ENCODE measurements at regions not wholly inside any gene's neighbourhood (a gene's known extent, or its start where the extent isn't known, plus 50 kb on each side); places are given as distances from the start of the nearest gene placed in this dataset.
"Not testable (repeated sequence)": the region's sequence is repeated elsewhere in the genome, so short reads cannot be mapped to it uniquely, and the experiment has no call there.

- DNase-seq (ENCODE audit: low read depth in 4 of 4, low spot score in 3 of 4), result not testable (repeated sequence)
These were observed 136.3 kb upstream of the ZNF618 start for GRCh38 chr9:113739605-113740507.

DNA sequence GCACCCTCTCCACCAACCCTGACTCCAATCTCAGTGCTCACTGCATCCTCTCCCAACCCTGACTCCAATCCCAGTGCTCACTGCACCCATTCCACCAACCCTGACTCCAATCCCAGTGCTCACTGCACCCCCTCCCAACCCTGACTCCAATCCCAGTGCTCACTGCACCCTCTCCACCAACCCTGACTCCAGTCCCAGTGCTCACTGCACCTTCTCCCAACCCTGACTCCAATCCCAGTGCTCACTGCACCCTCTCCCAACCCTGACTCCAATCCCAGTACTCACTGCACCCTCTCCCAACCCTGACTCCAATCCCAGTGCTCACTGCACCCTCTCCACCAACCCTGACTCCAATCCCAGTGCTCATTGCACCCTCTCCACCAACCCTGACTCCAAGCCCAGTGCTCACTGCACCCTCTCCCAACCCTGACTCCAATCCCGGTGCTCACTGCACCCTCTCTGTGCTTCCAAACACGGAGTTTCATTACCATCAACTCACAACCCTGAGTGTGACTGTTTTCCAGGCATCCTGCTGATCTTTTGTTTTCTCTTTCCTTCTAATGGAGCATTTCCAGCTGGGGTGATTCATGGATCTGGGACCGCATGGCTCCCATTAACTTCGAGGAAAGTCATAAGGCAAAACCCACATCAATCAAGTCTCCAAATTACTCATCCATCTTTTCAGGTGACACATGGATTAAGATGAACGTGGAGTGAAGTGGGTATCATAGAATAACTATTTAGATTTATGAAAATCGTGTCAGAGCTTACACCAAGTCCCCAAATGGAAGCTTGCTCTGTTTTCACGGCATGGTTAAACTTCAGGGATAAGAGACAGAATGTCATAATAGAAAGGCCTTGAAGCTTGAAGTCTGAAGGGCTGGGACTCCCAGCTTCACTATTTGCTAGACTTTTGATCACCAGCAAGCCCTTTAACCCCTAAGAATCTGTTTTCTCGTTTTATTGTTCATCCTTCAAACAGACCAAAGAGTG lies 135.3 kb upstream of the ZNF618 start:
- not testable (repeated sequence) for DNase-seq (ENCODE audit: low read depth in 4 of 4, low spot score in 3 of 4)

DNA sequence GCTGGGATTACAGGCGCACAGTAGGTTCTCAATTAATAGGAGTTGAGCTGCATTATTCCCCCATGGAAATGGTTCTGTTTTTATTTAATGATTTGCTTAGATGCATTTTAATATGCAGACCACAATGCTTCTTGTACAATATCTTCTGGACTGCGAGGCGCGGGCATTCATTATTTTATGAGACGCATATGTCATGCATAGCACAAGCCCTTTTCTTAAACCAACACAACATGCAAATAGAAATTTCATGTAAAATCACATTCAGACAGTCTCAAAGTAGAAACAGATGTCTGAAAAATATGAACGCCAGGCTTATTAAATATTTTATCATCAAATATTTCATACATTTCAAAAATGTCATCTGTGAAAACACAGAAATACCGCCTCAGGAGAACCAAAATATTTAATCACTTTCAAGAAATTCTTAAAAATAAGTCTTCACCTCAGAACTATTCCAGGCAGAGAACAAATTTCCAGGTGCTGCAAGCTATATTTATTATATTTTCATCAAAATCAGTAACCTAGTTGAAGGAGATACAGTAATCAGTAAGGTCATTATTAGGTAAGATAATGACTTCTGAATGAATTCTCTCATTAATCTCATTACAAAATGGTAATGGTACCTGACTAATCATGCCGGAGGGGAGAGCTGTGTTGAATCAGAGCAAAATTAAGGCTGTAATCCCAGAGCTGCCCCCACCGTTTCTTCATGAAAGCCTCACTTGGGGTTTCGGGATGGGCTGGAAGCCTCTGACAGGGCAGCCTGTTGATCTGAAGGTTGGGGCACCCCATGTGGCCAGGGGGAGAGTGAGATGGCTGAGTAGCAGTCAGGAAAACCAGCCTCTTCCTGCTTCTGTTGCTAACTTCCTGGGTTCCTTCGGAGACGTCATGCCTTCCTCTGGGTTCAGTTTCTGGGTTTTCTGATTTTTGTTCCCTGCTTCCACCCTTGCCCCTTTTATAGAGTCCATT lies 133.9 kb upstream of the ZNF618 start:
- no peak for DNase-seq (ENCODE audit: low read depth in 4 of 4, low spot score in 3 of 4)

DNA sequence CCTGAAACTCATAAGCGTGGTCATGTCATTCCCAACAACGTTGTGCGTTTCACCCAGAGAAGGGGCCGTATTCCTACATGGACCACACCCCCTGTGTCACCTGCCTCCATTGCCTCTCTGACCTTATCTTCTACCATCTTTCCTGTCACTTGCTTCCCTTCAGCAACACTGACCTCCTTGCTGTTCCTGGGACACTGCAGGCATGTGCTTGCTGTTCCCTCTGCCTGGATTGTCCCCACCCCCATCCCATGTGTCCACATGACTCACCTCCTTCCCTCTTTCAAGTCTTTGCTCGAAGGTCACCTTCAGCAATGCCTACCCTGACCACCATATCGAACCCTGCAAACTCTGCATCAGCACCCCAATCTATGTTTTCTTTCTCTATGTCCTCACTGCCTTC lies 133.2 kb upstream of the ZNF618 start:
- no peak for DNase-seq (ENCODE audit: low read depth in 4 of 4, low spot score in 3 of 4)

DNA sequence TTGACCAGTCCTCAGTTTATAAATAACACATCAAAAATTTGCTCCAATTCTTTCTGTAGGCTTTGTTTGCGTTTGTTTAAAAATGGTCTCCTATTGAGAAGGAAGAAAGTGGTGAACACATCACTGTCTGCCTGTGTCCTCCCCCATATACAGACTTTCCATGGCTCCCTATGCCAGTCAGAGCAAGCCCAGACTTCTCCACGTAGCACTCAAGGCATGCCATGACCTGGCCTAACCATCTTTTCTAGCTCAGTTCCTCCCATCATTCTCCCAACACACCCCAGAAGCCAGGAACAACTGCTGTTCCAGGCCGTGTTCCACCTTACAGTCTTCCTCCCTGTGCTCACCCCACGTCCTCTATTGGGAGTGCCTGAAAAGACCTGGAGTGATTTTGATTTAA lies 129.6 kb upstream of the ZNF618 start:
- no peak for DNase-seq (ENCODE audit: low read depth in 4 of 4, low spot score in 3 of 4)

- DNase-seq (ENCODE audit: low read depth in 4 of 4, low spot score in 3 of 4), result no peak
These were observed 128.0 kb upstream of the ZNF618 start for GRCh38 chr9:113748135-113748534.

DNA sequence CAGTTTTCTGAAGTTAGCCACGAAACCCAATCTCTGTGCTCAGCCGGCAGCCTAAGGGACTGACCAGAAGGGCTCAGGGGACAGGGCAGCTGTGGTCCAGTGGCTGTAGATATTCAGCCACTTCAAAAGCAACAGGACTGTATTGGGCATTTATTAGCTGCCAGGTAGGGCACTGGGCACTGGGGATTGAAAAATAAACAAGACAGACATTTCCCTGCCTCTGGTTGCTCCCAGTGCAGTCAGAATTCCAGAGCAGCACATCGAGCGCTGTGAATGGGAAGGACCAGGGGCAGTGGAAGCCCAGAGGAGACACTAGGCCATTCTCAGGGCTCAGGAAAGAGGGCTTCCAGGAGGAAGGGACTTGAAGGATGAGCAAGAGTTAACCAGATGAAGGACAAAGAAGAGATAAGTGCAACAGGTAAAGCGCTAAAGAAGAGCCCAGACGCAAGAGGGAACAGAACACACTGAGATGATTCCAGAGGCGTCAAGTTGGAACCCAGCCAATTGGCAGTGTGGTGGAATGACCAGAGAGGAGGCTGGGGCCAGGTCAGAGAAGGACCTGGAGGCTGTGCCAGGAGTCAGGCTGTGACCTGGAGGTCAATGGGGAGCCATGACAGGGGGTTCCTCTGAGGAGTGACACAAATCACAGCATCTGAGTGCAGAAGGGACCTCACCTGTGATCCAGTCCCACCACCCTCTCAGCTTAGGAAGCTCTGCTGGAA lies 122.5 kb upstream of the ZNF618 start:
- no peak for DNase-seq (ENCODE audit: low read depth in 4 of 4, low spot score in 3 of 4)

DNA sequence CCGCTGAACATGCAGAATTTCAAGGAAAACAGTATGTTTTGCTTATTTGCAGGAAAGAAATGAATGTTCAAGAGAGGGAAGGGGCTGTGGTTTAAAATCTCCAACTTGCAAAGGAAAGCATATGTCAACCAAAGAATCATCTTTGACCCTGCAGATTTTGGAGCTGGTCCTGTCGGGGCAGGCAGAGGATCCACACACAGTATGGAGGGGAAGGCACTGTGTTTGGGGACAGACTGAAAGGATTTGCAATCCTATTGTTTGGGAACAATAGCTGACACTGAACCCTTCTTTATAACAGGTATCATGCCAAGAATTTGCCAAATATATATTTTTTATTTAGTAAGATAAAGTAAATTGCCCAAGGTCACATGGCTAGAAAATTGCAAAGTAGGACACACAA lies 121.4 kb upstream of the ZNF618 start:
- no peak for DNase-seq (ENCODE audit: low read depth in 4 of 4, low spot score in 3 of 4)

GRCh38 chr9:113755433-113755832 lies 120.7 kb upstream of the ZNF618 start:
- no peak for DNase-seq (ENCODE audit: low read depth in 4 of 4, low spot score in 3 of 4)

GRCh38 chr9:113756476-113757192 lies 119.5 kb upstream of the ZNF618 start:
- no peak for DNase-seq (ENCODE audit: low read depth in 4 of 4, low spot score in 3 of 4)

DNA sequence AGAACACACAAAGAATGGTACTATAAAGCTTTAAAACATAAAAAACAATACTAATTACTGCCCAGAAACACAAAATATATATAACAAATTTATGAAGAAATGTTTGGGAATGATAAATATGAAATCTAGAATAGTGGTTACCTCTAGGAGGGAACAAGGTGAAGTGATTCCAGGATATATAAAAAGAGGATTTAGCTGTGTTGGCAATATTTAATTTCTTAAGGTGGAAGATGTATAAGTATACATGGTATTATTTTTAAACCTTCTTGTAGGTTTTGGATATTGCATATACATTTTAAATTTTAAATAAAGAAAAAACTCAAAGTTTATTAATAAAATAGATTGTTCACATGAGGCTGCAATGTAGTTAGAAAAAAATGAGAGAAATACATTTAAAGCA lies 112.7 kb upstream of the ZNF618 start:
- DNase-seq (ENCODE audit: low read depth in 4 of 4, low spot score in 3 of 4), result no peak

GRCh38 chr9:113764572-113764971 lies 111.5 kb upstream of the ZNF618 start:
- no peak for DNase-seq (ENCODE audit: low read depth in 4 of 4, low spot score in 3 of 4)

DNA sequence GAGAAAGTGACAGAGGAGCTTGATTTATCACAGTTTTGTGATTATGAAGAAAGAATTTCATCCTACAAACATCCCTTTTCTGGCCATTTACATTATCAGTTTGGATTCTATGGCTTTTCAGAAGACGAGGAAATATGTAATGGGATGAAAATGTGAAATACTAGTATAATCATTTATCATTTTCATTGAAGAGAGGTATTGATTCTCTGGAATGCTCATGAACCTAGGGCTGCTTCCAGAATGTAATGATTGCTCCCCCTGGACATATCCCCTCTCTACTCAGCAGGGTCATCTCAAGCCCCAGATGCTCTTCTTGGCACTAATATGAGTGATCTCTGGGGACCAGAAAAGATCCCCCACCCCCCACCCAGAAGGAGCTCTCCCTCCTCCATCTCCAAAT lies 106.7 kb upstream of the ZNF618 start:
- no peak for DNase-seq (ENCODE audit: low read depth in 4 of 4, low spot score in 3 of 4)

DNA sequence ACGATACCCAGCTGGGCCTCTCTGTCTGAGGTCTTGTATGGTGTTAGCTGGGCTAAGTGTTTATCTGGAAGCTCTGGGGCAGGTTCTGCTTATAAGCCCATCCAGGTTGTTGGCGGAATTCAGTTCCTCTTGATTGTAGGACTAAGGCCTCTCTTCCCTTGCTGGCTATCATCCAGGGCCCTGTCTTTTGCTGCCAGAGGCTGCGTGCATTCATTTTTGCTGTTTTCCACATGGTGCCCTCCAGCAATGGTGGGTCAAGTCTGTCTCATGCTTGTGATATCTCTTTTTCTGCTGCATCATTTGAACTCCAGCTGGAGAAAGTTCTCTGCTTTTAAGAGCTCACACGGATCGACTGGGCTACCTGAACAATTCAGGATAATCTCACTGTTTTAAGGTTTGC lies 105.7 kb upstream of the ZNF618 start:
- no peak for DNase-seq (ENCODE audit: low read depth in 4 of 4, low spot score in 3 of 4)

DNA sequence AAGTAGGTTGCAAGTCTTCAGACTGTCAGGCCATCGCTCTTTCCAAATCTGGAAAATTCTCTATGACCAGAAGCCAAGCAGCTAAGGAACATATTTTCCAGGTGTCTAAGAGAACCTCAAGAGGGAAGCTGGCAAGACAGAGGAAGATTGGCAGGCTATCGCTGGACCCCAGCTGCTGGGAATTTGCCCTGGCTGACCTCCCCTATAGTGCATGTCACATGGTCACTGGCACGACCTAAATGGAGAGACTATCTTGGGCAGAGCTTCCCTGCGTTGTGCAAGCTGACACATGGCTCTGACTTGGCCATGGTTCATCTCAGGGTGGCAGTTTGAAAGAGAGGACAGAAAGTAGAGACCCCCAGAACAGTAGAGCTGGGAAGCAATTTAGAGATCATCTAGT lies 104.9 kb upstream of the ZNF618 start:
- DNase-seq (ENCODE audit: low read depth in 4 of 4, low spot score in 3 of 4), result no peak

- DNase-seq (ENCODE audit: low read depth in 4 of 4, low spot score in 3 of 4), result no peak
These were observed 103.8 kb upstream of the ZNF618 start for GRCh38 chr9:113772121-113772810.

GRCh38 chr9:113774963-113775362 lies 101.1 kb upstream of the ZNF618 start:
- DNase-seq (ENCODE audit: low read depth in 4 of 4, low spot score in 3 of 4), result no peak

GRCh38 chr9:113775749-113776148 lies 100.4 kb upstream of the ZNF618 start:
- DNase-seq (ENCODE audit: low read depth in 4 of 4, low spot score in 3 of 4), result no peak
